AG09309 (cell line): ENCODE measurements at regions not wholly inside any gene's neighbourhood (a gene's known extent, or its start where the extent isn't known, plus 50 kb on each side); places are given as distances from the start of the nearest gene placed in this dataset.
A peak's percentile ranks its signal among the peaks of the same experiment; 100 is the strongest.

ENCODE experiments used
- DNase-seq: peaks from one replicate; pipeline ENCODE4 v3.0.0-alpha.2; 2010; ENCODE audit warnings: low read depth
- H3K4me3 ChIP-seq: 2 replicates; pipeline ENCODE4 v1.5.1; 2011; ENCODE audit warnings: mild to moderate bottlenecking, low read depth, low read length, moderate library complexity; ENCODE audit not compliant: control insufficient read depth
- CTCF ChIP-seq: IDR thresholded peaks from 2 replicates; pipeline ENCODE4 v1.5.1; 2011; ENCODE audit warnings: mild to moderate bottlenecking, low read depth, low read length, inconsistent platforms; ENCODE audit not compliant: insufficient read depth, control insufficient read depth; ENCODE audit errors: missing control alignments

- peak; percentile 70 for DNase-seq
- no peak for TF ChIP-seq CTCF
- H3K4me3 ChIP-seq: no peak overlapping the region
Observed at GRCh38 chr2:66869076-66869475, 434.2 kb downstream of the MEIS1 start.

- no peak for DNase-seq
- TF ChIP-seq CTCF: no peak
- no peak overlapping the region for H3K4me3 ChIP-seq
Observed at GRCh38 chr2:66872081-66872985, 437.4 kb downstream of the MEIS1 start.

GRCh38 chr2:66872986-66873754, 438.2 kb downstream of the MEIS1 start:
- no peak for TF ChIP-seq CTCF
- peak; percentile 78 for DNase-seq
- H3K4me3 ChIP-seq: no peak overlapping the region

GRCh38 chr2:66874411-66874810, 439.5 kb downstream of the MEIS1 start:
- no peak for TF ChIP-seq CTCF
- no peak overlapping the region for H3K4me3 ChIP-seq
- DNase-seq: peak; percentile 63

- DNase-seq: no peak
- H3K4me3 ChIP-seq: no peak overlapping the region
- no peak for TF ChIP-seq CTCF
Observed at GRCh38 chr2:66875941-66876462, 441.1 kb downstream of the MEIS1 start.

GRCh38 chr2:66885775-66886383, 451.0 kb downstream of the MEIS1 start:
- H3K4me3 ChIP-seq: no peak overlapping the region
- no peak for DNase-seq
- TF ChIP-seq CTCF: no peak
